Naive thymus-derived CD4-positive, alpha-beta T cell (primary cell): ENCODE measurements at regions not wholly inside any gene's neighbourhood (a gene's known extent, or its start where the extent isn't known, plus 50 kb on each side); places are given as distances from the start of the nearest gene placed in this dataset.

Source experiments
- ATAC-seq: fragments of 150-1000 bp; cut with Tn5 transposase; 2 replicates; pipeline ENCODE4 v1.10.0; 2021; ENCODE audit warnings: mild to moderate bottlenecking, moderate library complexity
- CTCF ChIA-PET: fragments of 350-600 bp; sonication (Branson Sonifier 250); formaldehyde crosslinking; loops from one replicate; lab custom pipeline; 2021; ENCODE audit warnings: antibody characterized with exemption; lab: Charles Lee
- POLR2A ChIA-PET: fragments of 350-600 bp; sonication (Branson Sonifier 250); formaldehyde crosslinking; loops from one replicate; lab custom pipeline; 2021; ENCODE audit warnings: antibody characterized with exemption, inconsistent platforms; lab: Charles Lee
- DNase-seq, 9 donors: peaks; one replicate each; pipeline versions ENCODE4 v3.0.0 to v3.0.0-alpha.2; 2020 to 2022; ENCODE audit warnings: mixed read lengths in 1 of 9
- H3K27ac ChIP-seq: one replicate; pipeline ENCODE4 v1.7.0; 2013; ENCODE audit warnings: mild to moderate bottlenecking, low read depth, low read length, moderate library complexity
- H3K27me3 ChIP-seq, 2 donors: one replicate each; pipeline ENCODE4 v1.7.0; 2013; ENCODE audit warnings: low read length in 2 of 2, mild to moderate bottlenecking in 2 of 2, moderate library complexity in 2 of 2; ENCODE audit not compliant: control insufficient read depth in 2 of 2, insufficient read depth in 2 of 2
- H3K36me3 ChIP-seq, 3 experiments: 1 replicate in 2 of 3; 2 replicates in 1 of 3; pipeline ENCODE4 v1.7.0; 2013; ENCODE audit warnings: low read length in 3 of 3, mild to moderate bottlenecking in 3 of 3, moderate library complexity in 1 of 3; ENCODE audit not compliant: insufficient read depth in 3 of 3, control insufficient read depth in 2 of 3
- H3K4me1 ChIP-seq, 2 donors: one replicate each; pipeline ENCODE4 v1.7.0; 2013; ENCODE audit warnings: low read length in 2 of 2, mild to moderate bottlenecking in 2 of 2, moderate library complexity in 1 of 2; ENCODE audit not compliant: control insufficient read depth in 2 of 2, insufficient read depth in 2 of 2
- H3K4me3 ChIP-seq: 2 replicates; pipeline ENCODE4 v1.7.0; 2013; ENCODE audit warnings: mild to moderate bottlenecking, low read length
- H3K9me3 ChIP-seq, 3 experiments: 1 replicate in 2 of 3; 2 replicates in 1 of 3; pipeline ENCODE4 v1.7.0; 2013; ENCODE audit warnings: low read length in 3 of 3; ENCODE audit not compliant: control insufficient read depth in 2 of 3
- H3K27ac Mint-ChIP-seq, 9 donors: one replicate each; pipeline ENCODE4 v1.8.0; 2020 to 2022; ENCODE audit warnings: mixed read lengths in 9 of 9, mild to moderate bottlenecking in 8 of 9, moderate library complexity in 5 of 9, inconsistent platforms in 2 of 9
- H3K27me3 Mint-ChIP-seq, 5 donors: one replicate each; pipeline ENCODE4 v1.8.0; 2021 to 2022; ENCODE audit warnings: mixed read lengths in 5 of 5, mild to moderate bottlenecking in 1 of 5
- H3K36me3 Mint-ChIP-seq, 5 donors: one replicate each; pipeline ENCODE4 v1.8.0; 2020 to 2022; ENCODE audit warnings: mixed read lengths in 5 of 5, mild to moderate bottlenecking in 3 of 5, inconsistent platforms in 1 of 5
- H3K4me1 Mint-ChIP-seq, 7 donors: one replicate each; pipeline ENCODE4 v1.8.0; 2020 to 2022; ENCODE audit warnings: mixed read lengths in 7 of 7, mild to moderate bottlenecking in 3 of 7, inconsistent platforms in 1 of 7
- H3K4me3 Mint-ChIP-seq, 10 donors: one replicate each; pipeline ENCODE4 v1.8.0; 2020 to 2022; ENCODE audit warnings: mild to moderate bottlenecking in 10 of 10, mixed read lengths in 10 of 10, moderate library complexity in 6 of 10, inconsistent platforms in 2 of 10
- H3K9me3 Mint-ChIP-seq, 11 donors: one replicate each; pipeline ENCODE4 v1.8.0; 2020 to 2022; ENCODE audit warnings: mixed read lengths in 11 of 11, mild to moderate bottlenecking in 4 of 11, inconsistent platforms in 1 of 11, moderate library complexity in 1 of 11
- intact Hi-C, 2 donors: fragments of 100-400 bp; cut with micrococcal nuclease; formaldehyde crosslinking; loops; one replicate each; pipeline ENCODE4 v1.15.1; 2023

- H3K4me1 Mint-ChIP-seq = no peaks in the 10 kb centered on the region
- H3K4me3 ChIP-seq = no peak overlapping the region
- no peak for ATAC-seq
- peaks cover 0 to 16% (median 4%) of the 10 kb centered on the region in 5 donors for H3K27me3 Mint-ChIP-seq
- no peaks in the 10 kb centered on the region for H3K27me3 ChIP-seq
- H3K4me1 ChIP-seq = no peaks in the 10 kb centered on the region
- intact Hi-C loops = no loop called here
- H3K36me3 ChIP-seq = no peaks in the 10 kb centered on the region
- no peak overlapping the region for H3K27ac Mint-ChIP-seq
- H3K9me3 ChIP-seq = no peaks in the 10 kb centered on the region
- no peak for DNase-seq
- no peaks in the 10 kb centered on the region for H3K36me3 Mint-ChIP-seq
- H3K4me3 Mint-ChIP-seq = no peak overlapping the region
- CTCF ChIA-PET = no interaction called here
- peaks cover 0 to 2% (median 0%) of the 10 kb centered on the region in 11 donors for H3K9me3 Mint-ChIP-seq
- POLR2A ChIA-PET = no interaction called here
- H3K27ac ChIP-seq = no peak overlapping the region
These were observed 134.1 kb upstream of the NALF2 start for GRCh38 chrX:69369999-69370398.

GRCh38 chrX:69366183-69366582 is 137.9 kb upstream of the NALF2 start:
- H3K4me3 ChIP-seq = no peak overlapping the region
- H3K4me1 ChIP-seq = no peaks in the 10 kb centered on the region
- no peaks in the 10 kb centered on the region for H3K27me3 ChIP-seq
- intact Hi-C loops = no loop called here
- Mint-ChIP-seq H3K27me3 (no peaks in the 10 kb centered on the region), H3K4me3 (no peak overlapping the region), H3K4me1 (no peaks in the 10 kb centered on the region), H3K27ac (no peak overlapping the region), H3K9me3 (peaks cover 0 to 3% (median 0%) of the 10 kb centered on the region in 11 donors), H3K36me3 (no peaks in the 10 kb centered on the region)
- no peak overlapping the region for H3K27ac ChIP-seq
- ChIA-PET POLR2A (no interaction called here), CTCF (no interaction called here)
- ATAC-seq = no peak
- H3K9me3 ChIP-seq = no peaks in the 10 kb centered on the region
- DNase-seq = no peak
- H3K36me3 ChIP-seq = no peaks in the 10 kb centered on the region

GRCh38 chrX:69365755-69366154 is 138.4 kb upstream of the NALF2 start:
- no peaks in the 10 kb centered on the region for H3K27me3 Mint-ChIP-seq
- no peak overlapping the region for H3K27ac ChIP-seq
- no peaks in the 10 kb centered on the region for H3K27me3 ChIP-seq
- H3K4me3 Mint-ChIP-seq = no peak overlapping the region
- H3K4me1 ChIP-seq = no peaks in the 10 kb centered on the region
- no peaks in the 10 kb centered on the region for H3K4me1 Mint-ChIP-seq
- POLR2A ChIA-PET = no interaction called here
- CTCF ChIA-PET = no interaction called here
- peaks cover 0 to 3% (median 0%) of the 10 kb centered on the region in 11 donors for H3K9me3 Mint-ChIP-seq
- no peak for DNase-seq
- H3K27ac Mint-ChIP-seq = no peak overlapping the region
- no peaks in the 10 kb centered on the region for H3K36me3 Mint-ChIP-seq
- no peak for ATAC-seq
- H3K9me3 ChIP-seq = no peaks in the 10 kb centered on the region
- intact Hi-C loops = no loop called here
- H3K4me3 ChIP-seq = no peak overlapping the region
- no peaks in the 10 kb centered on the region for H3K36me3 ChIP-seq

- Mint-ChIP-seq H3K36me3 (no peaks in the 10 kb centered on the region), H3K4me1 (no peaks in the 10 kb centered on the region), H3K4me3 (no peak overlapping the region), H3K27me3 (no peaks in the 10 kb centered on the region), H3K27ac (no peak overlapping the region), H3K9me3 (peaks cover 0 to 3% (median 0%) of the 10 kb centered on the region in 11 donors)
- Histone ChIP-seq H3K4me3 (no peak overlapping the region), H3K4me1 (no peaks in the 10 kb centered on the region), H3K36me3 (no peaks in the 10 kb centered on the region), H3K27me3 (no peaks in the 10 kb centered on the region), H3K9me3 (no peaks in the 10 kb centered on the region), H3K27ac (no peak overlapping the region)
- intact Hi-C loops = no loop called here
- DNase-seq = no peak
- ChIA-PET POLR2A (no interaction called here), CTCF (no interaction called here)
- no peak for ATAC-seq
These were observed 138.8 kb upstream of the NALF2 start for GRCh38 chrX:69365349-69365748.

GRCh38 chrX:69362856-69363255 is 141.3 kb upstream of the NALF2 start:
- H3K36me3 Mint-ChIP-seq = no peaks in the 10 kb centered on the region
- ATAC-seq = no peak
- H3K27ac Mint-ChIP-seq = peak overlapping the region in 1 of 9 donors; percentile 43
- H3K9me3 Mint-ChIP-seq = peaks cover 0 to 3% (median 0%) of the 10 kb centered on the region in 11 donors
- no peaks in the 10 kb centered on the region for H3K36me3 ChIP-seq
- H3K27ac ChIP-seq = no peak overlapping the region
- ChIA-PET POLR2A (no interaction called here), CTCF (no interaction called here)
- intact Hi-C loops = no loop called here
- H3K9me3 ChIP-seq = no peaks in the 10 kb centered on the region
- no peaks in the 10 kb centered on the region for H3K4me1 Mint-ChIP-seq
- H3K27me3 ChIP-seq = no peaks in the 10 kb centered on the region
- DNase-seq = no peak
- no peak overlapping the region for H3K4me3 ChIP-seq
- no peaks in the 10 kb centered on the region for H3K27me3 Mint-ChIP-seq
- H3K4me3 Mint-ChIP-seq = no peak overlapping the region
- no peaks in the 10 kb centered on the region for H3K4me1 ChIP-seq

- no peak overlapping the region for H3K4me3 ChIP-seq
- no peaks in the 10 kb centered on the region for H3K4me1 Mint-ChIP-seq
- CTCF ChIA-PET = no interaction called here
- no peak for DNase-seq
- no peak overlapping the region for H3K27ac Mint-ChIP-seq
- no peaks in the 10 kb centered on the region for H3K36me3 Mint-ChIP-seq
- no peaks in the 10 kb centered on the region for H3K4me1 ChIP-seq
- no peaks in the 10 kb centered on the region for H3K27me3 ChIP-seq
- no peaks in the 10 kb centered on the region for H3K36me3 ChIP-seq
- no peaks in the 10 kb centered on the region for H3K9me3 ChIP-seq
- H3K4me3 Mint-ChIP-seq = no peak overlapping the region
- H3K27me3 Mint-ChIP-seq = no peaks in the 10 kb centered on the region
- POLR2A ChIA-PET = no interaction called here
- ATAC-seq = no peak
- intact Hi-C loops = no loop called here
- no peak overlapping the region for H3K27ac ChIP-seq
- peaks cover 0 to 3% (median 0%) of the 10 kb centered on the region in 11 donors for H3K9me3 Mint-ChIP-seq
These were observed 141.8 kb upstream of the NALF2 start for GRCh38 chrX:69362354-69362753.

GRCh38 chrX:69361311-69361845 is 142.7 kb upstream of the NALF2 start:
- H3K27ac Mint-ChIP-seq = no peak overlapping the region
- H3K27me3 Mint-ChIP-seq = no peaks in the 10 kb centered on the region
- intact Hi-C loops = no loop called here
- ATAC-seq (no peak), DNase-seq (no peak)
- no peak overlapping the region for H3K4me3 ChIP-seq
- H3K4me1 ChIP-seq = no peaks in the 10 kb centered on the region
- POLR2A ChIA-PET = no interaction called here
- peaks cover 0 to 3% (median 0%) of the 10 kb centered on the region in 11 donors for H3K9me3 Mint-ChIP-seq
- no peaks in the 10 kb centered on the region for H3K4me1 Mint-ChIP-seq
- H3K4me3 Mint-ChIP-seq = no peak overlapping the region
- no peaks in the 10 kb centered on the region for H3K36me3 ChIP-seq
- no peaks in the 10 kb centered on the region for H3K27me3 ChIP-seq
- H3K36me3 Mint-ChIP-seq = no peaks in the 10 kb centered on the region
- CTCF ChIA-PET = no interaction called here
- no peak overlapping the region for H3K27ac ChIP-seq
- H3K9me3 ChIP-seq = no peaks in the 10 kb centered on the region
